ENCODE measurements at regions not wholly inside any gene's neighbourhood (a gene's known extent, or its start where the extent isn't known, plus 50 kb on each side); places are given as distances from the start of the nearest gene placed in this dataset.

GRCh38 chr21:19914028-19914427 lies 1084.2 kb upstream of the NCAM2 start:
- TF ChIP-seq CTCF (IDR thresholded peaks at IDR 0.05) (no peak), POLR2A (IDR thresholded peaks at IDR 0.05) (no peak)
